WI38 (cell line): ENCODE measurements at regions not wholly inside any gene's neighbourhood (a gene's known extent, or its start where the extent isn't known, plus 50 kb on each side); places are given as distances from the start of the nearest gene placed in this dataset.
"Not testable (repeated sequence)": the region's sequence is repeated elsewhere in the genome, so short reads cannot be mapped to it uniquely, and the experiment has no call there.

Experiments used
- H3K4me3 ChIP-seq: 2 replicates; pipeline ENCODE4 v1.5.1; 2011; ENCODE audit warnings: low read depth, mild to moderate bottlenecking, control low read depth, low read length
- TF ChIP-seq, protein P1 (sequence below): IDR thresholded peaks from 2 replicates; pipeline ENCODE4 v1.5.1; 2012; ENCODE audit warnings: low read depth, mild to moderate bottlenecking, control low read depth, low read length

DNA sequence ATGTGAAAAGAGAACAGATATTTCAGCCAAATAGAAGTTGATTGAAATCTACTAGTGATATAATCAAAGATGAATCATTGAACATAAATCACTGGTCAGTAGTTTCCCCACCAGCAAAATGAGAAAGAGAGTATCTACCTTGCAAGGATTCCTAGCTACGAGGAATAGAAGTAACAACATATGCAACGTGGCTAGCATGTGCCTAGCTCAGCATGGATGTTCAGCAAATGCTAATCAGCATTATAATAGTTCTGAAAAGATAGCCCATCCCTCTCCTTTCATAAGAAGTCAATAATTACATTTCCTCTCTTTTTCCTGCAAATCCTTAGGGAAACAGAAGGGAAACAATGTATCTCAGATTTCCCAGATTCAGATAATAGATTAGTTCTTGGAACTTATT is 417.2 kb downstream of the SATB2 start:
- TF ChIP-seq, protein P1, sequence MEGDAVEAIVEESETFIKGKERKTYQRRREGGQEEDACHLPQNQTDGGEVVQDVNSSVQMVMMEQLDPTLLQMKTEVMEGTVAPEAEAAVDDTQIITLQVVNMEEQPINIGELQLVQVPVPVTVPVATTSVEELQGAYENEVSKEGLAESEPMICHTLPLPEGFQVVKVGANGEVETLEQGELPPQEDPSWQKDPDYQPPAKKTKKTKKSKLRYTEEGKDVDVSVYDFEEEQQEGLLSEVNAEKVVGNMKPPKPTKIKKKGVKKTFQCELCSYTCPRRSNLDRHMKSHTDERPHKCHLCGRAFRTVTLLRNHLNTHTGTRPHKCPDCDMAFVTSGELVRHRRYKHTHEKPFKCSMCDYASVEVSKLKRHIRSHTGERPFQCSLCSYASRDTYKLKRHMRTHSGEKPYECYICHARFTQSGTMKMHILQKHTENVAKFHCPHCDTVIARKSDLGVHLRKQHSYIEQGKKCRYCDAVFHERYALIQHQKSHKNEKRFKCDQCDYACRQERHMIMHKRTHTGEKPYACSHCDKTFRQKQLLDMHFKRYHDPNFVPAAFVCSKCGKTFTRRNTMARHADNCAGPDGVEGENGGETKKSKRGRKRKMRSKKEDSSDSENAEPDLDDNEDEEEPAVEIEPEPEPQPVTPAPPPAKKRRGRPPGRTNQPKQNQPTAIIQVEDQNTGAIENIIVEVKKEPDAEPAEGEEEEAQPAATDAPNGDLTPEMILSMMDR, result no peak
- no peak overlapping the region for H3K4me3 ChIP-seq

DNA sequence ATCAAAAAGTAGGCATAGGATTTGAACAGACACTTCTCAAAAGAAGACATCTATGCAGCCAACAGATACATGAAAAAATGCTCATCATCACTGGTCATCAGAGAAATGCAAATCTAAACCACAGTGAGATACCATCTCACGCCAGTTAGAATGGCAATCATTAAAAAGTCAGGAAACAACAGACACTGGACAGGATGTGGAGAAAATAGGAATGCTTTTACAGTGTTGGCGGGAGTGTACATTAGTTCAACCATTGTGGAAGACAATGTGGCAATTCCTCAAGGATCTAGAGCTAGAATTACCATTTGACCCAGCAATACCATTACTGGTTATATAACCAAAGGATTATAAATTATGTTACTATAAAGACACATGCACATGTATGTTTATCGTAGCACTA is 424.0 kb downstream of the SATB2 start:
- not testable (repeated sequence) for H3K4me3 ChIP-seq

GRCh38 chr2:199025146-199025545 is 432.6 kb downstream of the SATB2 start:
- no peak overlapping the region for H3K4me3 ChIP-seq
- TF ChIP-seq, protein P1, result no peak

- TF ChIP-seq, protein P1, result no peak
- no peak overlapping the region for H3K4me3 ChIP-seq
Measured at GRCh38 chr2:199024224-199024623, 433.5 kb downstream of the SATB2 start.

DNA sequence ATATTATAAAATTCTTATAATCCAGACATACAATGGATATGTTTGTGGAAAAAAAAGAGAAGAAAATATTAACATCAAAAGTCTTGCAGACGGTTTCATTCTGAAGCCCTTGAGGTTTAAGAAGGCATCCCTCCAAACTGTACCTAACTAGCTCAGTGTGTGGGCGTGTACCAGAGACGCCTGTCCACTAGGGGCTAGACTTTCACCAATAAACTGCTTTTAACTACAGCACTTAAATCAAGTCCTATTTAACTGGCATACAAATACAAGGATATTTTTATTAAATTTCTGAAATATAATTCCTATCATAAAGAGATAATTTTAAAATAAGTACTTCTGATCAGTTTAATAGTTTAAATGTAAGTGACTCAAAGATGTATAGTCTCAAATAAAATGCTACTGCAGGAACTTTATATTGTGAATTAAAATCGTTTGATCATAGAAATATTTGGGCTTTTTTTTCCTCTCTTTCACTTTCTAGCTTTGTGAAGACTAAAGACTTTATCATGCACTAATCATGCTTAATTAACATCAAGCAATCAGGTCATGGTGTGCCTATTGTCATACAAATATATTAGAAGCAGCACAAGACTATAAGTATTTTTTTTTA is 437.7 kb downstream of the SATB2 start:
- no peak overlapping the region for H3K4me3 ChIP-seq
- TF ChIP-seq, protein P1, result peak; percentile 55

GRCh38 chr2:199018826-199019225 is 438.9 kb downstream of the SATB2 start:
- no peak overlapping the region for H3K4me3 ChIP-seq
- TF ChIP-seq, protein P1, result no peak

GRCh38 chr2:199015072-199015471 is 442.7 kb downstream of the SATB2 start:
- H3K4me3 ChIP-seq, result no peak overlapping the region
- TF ChIP-seq, protein P1, result no peak

DNA sequence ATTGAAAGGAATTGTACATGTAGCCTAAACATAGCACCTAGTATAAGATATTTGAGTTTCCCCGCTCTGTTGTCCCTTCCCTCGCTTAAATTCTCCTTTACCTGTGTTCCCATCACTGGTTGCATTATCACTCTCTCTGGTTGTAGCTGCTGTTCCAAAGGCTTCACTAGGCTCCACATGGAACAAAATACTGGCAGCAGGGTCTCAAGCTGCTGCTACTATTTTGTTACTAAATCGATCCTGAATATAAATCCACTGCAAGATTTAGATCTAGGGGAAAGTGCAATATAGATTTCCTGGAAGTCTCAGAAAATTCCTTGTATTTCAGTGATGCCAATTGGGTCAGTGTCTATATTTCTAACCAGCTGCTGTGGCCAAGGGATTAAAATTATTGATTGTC is 443.5 kb downstream of the SATB2 start:
- no peak overlapping the region for H3K4me3 ChIP-seq
- TF ChIP-seq, protein P1, result no peak
